ENCODE measurements at regions not wholly inside any gene's neighbourhood (a gene's known extent, or its start where the extent isn't known, plus 50 kb on each side); places are given as distances from the start of the nearest gene placed in this dataset.

DNA sequence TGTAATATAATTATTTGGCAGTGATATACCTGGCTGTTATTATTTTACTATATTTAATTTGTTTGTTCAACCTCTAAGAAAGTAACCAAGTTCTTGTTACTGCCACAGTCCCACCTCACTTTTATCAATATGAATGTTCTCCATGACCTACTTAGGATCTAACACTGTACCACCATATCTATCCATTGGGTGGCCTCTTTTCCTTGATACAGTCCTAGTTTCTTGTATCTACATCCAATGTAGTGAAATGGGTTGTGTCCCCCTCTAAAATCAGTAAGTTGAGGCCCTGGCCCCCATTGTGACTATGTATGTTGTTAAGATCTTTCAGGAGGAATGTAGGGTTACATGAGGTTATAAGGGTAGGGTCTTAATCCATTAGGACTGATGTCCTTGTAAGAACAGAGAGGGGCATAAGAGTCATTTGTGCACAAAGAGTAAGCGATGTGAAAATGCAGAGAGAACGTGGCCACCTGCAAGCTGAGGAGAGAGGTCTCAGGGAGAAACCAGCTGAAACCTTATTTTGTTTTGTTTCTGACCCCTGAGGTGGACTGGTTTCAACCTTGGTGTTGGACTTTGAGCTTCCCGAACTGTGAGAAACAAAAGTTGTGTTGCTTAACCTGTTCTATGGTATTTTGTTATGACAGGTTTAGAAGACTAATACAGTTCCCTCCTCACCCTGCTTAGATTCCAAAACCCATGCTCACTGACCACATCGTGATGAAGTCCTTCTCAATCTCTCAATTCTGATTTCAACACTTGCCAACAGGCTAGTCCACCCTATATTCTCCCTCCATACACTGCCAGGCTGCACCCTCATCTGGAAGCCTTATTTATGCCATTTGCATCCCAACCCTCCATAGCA lies 387.3 kb upstream of the EPHA7 start:
- TF ChIP-seq CEBPB (IDR thresholded peaks at IDR 0.05) = no peak
- TF ChIP-seq, protein P1, sequence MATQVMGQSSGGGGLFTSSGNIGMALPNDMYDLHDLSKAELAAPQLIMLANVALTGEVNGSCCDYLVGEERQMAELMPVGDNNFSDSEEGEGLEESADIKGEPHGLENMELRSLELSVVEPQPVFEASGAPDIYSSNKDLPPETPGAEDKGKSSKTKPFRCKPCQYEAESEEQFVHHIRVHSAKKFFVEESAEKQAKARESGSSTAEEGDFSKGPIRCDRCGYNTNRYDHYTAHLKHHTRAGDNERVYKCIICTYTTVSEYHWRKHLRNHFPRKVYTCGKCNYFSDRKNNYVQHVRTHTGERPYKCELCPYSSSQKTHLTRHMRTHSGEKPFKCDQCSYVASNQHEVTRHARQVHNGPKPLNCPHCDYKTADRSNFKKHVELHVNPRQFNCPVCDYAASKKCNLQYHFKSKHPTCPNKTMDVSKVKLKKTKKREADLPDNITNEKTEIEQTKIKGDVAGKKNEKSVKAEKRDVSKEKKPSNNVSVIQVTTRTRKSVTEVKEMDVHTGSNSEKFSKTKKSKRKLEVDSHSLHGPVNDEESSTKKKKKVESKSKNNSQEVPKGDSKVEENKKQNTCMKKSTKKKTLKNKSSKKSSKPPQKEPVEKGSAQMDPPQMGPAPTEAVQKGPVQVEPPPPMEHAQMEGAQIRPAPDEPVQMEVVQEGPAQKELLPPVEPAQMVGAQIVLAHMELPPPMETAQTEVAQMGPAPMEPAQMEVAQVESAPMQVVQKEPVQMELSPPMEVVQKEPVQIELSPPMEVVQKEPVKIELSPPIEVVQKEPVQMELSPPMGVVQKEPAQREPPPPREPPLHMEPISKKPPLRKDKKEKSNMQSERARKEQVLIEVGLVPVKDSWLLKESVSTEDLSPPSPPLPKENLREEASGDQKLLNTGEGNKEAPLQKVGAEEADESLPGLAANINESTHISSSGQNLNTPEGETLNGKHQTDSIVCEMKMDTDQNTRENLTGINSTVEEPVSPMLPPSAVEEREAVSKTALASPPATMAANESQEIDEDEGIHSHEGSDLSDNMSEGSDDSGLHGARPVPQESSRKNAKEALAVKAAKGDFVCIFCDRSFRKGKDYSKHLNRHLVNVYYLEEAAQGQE (IDR thresholded peaks at IDR 0.05; ENCODE audit: low read depth) = no peak
- TF ChIP-seq EP300 (IDR thresholded peaks at IDR 0.05; ENCODE audit: borderline replicate concordance) = no peak
- no peak for TF ChIP-seq EGR1 (IDR thresholded peaks at IDR 0.05)
- no peak for TF ChIP-seq YY1 (IDR thresholded peaks at IDR 0.05; ENCODE audit: low read depth)
- TF ChIP-seq NFIC (IDR thresholded peaks at IDR 0.05) = no peak
- TF ChIP-seq TAF1 (IDR thresholded peaks at IDR 0.05; ENCODE audit: low read depth) = no peak
- no peak for TF ChIP-seq RAD21 (IDR thresholded peaks at IDR 0.05; ENCODE audit: low read depth)
- TF ChIP-seq, protein P2, sequence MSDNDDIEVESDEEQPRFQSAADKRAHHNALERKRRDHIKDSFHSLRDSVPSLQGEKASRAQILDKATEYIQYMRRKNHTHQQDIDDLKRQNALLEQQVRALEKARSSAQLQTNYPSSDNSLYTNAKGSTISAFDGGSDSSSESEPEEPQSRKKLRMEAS (IDR thresholded peaks at IDR 0.05) = no peak
- no peak for TF ChIP-seq CREB1 (IDR thresholded peaks at IDR 0.05; ENCODE audit: low read depth)
- no peak for TF ChIP-seq TCF12 (IDR thresholded peaks at IDR 0.05; ENCODE audit: low read depth)
- no peak for TF ChIP-seq TEAD4 (IDR thresholded peaks at IDR 0.05)
- TF ChIP-seq FOXM1 (IDR thresholded peaks at IDR 0.05; ENCODE audit: borderline replicate concordance, low read depth) = no peak
